ENCODE measurements at regions not wholly inside any gene's neighbourhood (a gene's known extent, or its start where the extent isn't known, plus 50 kb on each side); places are given as distances from the start of the nearest gene placed in this dataset.

DNA sequence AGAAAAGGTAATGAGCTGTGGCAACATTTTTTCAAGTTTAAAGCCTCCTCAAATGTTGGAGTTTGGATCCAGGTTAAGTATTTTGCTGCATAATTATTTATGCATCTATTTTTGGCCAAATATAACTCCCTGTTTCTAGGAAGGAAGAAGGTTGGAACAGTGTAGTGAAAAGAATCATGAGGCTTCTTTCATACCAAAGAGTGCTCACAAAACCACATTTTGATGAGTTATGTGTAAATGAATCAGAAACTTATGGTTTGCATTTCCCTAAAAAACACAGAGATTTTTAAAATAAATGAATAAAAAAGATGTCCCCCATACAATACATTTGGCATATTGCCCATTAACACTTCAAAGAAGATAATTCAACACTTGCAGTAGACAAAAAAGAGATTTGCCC is 246.9 kb upstream of the PRDM1 start:
- no peak overlapping the region for H3K4me3 ChIP-seq (ENCODE audit: low read length)
- no peak for DNase-seq (ENCODE audit: low read depth)
- TF ChIP-seq, protein P1, sequence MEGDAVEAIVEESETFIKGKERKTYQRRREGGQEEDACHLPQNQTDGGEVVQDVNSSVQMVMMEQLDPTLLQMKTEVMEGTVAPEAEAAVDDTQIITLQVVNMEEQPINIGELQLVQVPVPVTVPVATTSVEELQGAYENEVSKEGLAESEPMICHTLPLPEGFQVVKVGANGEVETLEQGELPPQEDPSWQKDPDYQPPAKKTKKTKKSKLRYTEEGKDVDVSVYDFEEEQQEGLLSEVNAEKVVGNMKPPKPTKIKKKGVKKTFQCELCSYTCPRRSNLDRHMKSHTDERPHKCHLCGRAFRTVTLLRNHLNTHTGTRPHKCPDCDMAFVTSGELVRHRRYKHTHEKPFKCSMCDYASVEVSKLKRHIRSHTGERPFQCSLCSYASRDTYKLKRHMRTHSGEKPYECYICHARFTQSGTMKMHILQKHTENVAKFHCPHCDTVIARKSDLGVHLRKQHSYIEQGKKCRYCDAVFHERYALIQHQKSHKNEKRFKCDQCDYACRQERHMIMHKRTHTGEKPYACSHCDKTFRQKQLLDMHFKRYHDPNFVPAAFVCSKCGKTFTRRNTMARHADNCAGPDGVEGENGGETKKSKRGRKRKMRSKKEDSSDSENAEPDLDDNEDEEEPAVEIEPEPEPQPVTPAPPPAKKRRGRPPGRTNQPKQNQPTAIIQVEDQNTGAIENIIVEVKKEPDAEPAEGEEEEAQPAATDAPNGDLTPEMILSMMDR (conservative IDR thresholded peaks at IDR 0.05; ENCODE audit: low read depth, low read length): no peak

DNA sequence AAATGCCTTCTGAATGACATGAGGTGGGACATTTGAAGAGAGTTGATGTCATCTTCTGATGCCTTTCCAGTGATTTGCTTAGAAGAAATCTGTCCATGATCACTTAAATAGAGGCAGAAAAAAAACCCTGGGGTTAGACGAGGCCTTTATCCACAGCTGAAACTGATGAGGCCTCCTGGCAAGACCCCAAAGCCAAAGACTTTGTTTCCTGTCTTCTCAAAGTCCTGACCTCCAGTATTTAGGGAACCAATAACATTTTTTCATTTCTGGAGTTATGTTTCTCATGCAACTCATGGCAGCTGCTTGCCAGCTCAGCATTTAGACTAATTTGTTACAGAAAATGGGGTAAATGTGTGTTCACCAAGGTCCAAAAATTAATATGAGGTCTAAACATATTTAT is 248.0 kb upstream of the PRDM1 start:
- TF ChIP-seq, protein P1 (conservative IDR thresholded peaks at IDR 0.05; ENCODE audit: low read depth, low read length): no peak
- DNase-seq (ENCODE audit: low read depth): no peak

DNA sequence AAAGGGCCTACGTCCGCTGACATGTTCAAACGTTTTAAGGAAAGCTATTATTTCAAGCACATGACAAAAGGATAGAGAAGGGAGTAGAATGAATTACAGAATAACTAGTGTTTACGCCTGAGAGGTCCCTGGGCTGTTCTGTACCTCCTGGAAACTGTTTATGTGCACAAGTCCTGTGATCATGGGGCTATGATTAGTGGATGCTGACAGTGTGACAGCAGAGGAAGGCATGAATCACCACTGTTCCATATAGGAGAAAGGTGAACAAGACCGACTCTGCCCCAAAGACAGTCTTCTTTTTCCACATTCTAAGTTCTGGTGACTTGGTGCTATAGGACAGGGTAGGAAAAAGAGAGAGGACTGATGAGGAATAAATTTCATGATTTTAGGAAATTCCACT is 249.2 kb upstream of the PRDM1 start:
- TF ChIP-seq, protein P1 (conservative IDR thresholded peaks at IDR 0.05; ENCODE audit: low read depth, low read length): no peak
- no peak overlapping the region for H3K4me3 ChIP-seq (ENCODE audit: low read length)
- no peak for DNase-seq (ENCODE audit: low read depth)

More for the DNA sequence above, 248.0 kb upstream of the PRDM1 start:
- H3K4me3 ChIP-seq (ENCODE audit: low read length): no peak overlapping the region

DNA sequence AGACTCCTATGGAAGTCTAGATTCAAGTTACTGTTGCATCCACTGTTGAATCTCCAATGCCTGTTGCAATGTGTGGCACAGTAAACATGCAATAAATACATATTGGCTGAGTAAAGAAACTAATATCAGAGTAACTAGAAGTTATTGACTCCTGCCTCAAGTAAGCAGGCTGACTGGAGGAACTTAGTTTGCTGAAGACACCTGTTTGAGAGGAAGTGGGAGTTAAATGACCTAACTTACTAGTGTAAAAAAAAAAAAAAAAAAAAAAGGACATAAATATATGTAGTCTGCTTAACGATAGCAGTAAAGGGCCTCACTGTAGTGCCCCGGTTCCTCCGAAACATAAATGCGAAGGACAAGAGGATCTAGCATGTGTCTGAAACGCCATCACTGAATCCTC is 249.8 kb upstream of the PRDM1 start:
- no peak overlapping the region for H3K4me3 ChIP-seq (ENCODE audit: low read length)
- TF ChIP-seq, protein P1 (conservative IDR thresholded peaks at IDR 0.05; ENCODE audit: low read depth, low read length): no peak
- DNase-seq (ENCODE audit: low read depth): no peak

DNA sequence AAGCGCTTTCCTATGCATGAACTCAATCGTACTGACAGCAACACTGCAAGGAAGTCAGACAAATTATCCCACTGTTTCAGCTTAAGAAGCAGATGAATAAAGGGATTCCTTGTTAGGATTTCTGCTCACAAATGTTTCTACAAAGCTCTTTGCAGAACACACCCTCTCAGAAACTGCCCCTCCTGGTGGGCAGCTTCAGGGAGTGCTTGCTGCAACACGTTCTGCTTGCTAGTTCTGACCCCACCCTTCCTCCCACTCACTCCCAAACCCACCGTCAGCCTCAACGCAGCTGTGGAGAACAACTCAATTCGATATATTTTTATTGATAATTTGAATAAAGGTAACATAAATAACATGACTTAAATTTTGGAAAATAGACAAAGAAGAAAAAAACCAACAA is 250.8 kb upstream of the PRDM1 start:
- TF ChIP-seq, protein P1 (conservative IDR thresholded peaks at IDR 0.05; ENCODE audit: low read depth, low read length): peak; percentile 82
- DNase-seq (ENCODE audit: low read depth): peak; percentile 38
- no peak overlapping the region for H3K4me3 ChIP-seq (ENCODE audit: low read length)

DNA sequence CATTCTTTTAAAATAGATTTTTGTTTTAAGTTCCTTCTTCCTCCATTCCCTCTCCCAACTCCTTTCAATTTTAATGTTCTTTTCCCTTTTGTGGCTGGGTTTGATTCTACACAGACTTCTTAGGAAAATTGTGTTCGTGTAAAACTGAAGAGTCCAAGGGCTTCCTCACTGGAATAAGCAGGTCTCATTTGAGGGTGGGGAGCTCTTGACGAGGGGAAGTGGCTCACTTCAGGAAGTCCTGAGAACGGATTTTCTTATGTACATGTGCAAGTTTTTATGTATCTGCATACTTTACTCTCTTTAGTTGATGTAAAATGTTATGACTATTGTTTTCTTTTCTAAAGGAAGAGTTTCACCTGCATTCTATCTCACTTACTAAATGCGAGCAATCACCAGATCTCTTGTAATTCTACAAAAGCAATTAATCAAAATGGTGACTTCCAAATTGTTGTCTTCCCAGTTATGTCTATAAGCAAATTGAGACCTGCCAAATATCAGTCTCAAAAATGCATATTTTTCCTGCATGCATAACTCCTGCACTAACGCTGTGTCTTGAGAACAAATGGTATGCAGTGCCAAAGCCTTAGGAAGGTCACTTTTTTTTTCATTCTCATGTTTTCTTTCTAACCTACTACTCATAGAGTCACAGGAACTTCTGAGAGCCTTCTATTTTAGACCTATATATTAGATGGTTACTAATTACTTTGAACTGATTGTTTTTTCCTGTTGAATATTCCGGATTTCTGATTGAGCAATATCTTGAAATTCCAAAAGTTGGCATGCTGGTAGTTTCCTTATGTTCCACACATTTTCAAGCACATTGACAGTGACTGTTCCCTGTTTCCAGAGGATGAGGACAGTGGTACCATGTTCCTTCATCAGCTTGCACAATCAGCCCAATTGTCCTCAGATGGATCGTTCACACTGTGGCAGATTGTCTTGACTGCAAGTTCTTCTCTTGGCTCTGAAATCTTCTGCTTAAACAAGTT is 251.9 kb upstream of the PRDM1 start:
- TF ChIP-seq, protein P1 (conservative IDR thresholded peaks at IDR 0.05; ENCODE audit: low read depth, low read length): no peak
- no peak for DNase-seq (ENCODE audit: low read depth)
- H3K4me3 ChIP-seq (ENCODE audit: low read length): no peak overlapping the region

DNA sequence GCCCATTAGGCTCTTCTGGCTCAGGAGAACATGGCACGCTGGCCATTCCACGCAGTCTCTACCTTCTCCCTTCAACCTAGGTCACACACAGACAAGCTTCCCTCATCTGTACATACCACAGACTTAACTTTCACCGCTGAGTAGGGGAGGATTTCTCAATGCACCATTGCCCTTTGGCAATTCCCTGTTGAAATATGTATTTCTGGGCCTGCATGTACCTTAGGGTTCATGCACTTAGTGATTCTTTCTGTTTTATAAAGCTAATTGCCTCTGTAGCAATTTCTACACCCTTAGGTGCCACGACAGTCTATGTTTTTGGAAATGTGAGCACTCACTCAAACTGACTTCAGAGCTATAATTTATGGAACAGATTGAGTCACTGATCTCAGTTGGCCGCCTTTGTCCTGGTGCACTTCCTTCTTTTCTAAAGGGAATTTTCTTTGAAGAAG is 253.8 kb upstream of the PRDM1 start:
- no peak overlapping the region for H3K4me3 ChIP-seq (ENCODE audit: low read length)
- TF ChIP-seq, protein P1 (conservative IDR thresholded peaks at IDR 0.05; ENCODE audit: low read depth, low read length): no peak
- DNase-seq (ENCODE audit: low read depth): no peak
